HEK293 (cell line): ENCODE measurements at regions not wholly inside any gene's neighbourhood (a gene's known extent, or its start where the extent isn't known, plus 50 kb on each side); places are given as distances from the start of the nearest gene placed in this dataset.

Experiments used
- CTCF ChIA-PET: fragments of 350-600 bp; formaldehyde crosslinking; extraction: SDS; loops from one replicate; lab custom pipeline; 2021; ENCODE audit warnings: antibody characterized with exemption; lab: Yijun Ruan, JAX
- POLR2A ChIA-PET: fragments of 300-600 bp; formaldehyde crosslinking; extraction: SDS; loops from one replicate; lab custom pipeline; 2020; ENCODE audit warnings: antibody characterized with exemption, inconsistent platforms; lab: Yijun Ruan, JAX
- H3K27ac ChIP-seq: fragments of 200-500 bp; sonication (Bioruptor generic); 2 replicates; pipeline ENCODE4 v1.5.1; 2014; ENCODE audit warnings: low read depth, low read length, control low read depth, inconsistent platforms; ENCODE audit errors: extremely low read depth
- H3K36me3 ChIP-seq, 2 experiments: fragments of 200-500 bp in 1 of 2; sonication (Bioruptor generic) in 1 of 2; 1 replicate in 1 of 2; 2 replicates in 1 of 2; pipeline ENCODE4 v1.5.1; 2014 to 2017; ENCODE audit warnings: inconsistent platforms in 2 of 2, low read length in 2 of 2; ENCODE audit not compliant: control insufficient read depth in 2 of 2, insufficient read depth in 1 of 2
- H3K4me1 ChIP-seq: fragments of 200-500 bp; sonication (Bioruptor generic); 2 replicates; pipeline ENCODE4 v1.5.1; 2014; ENCODE audit warnings: mild to moderate bottlenecking, low read length, inconsistent platforms; ENCODE audit not compliant: control insufficient read depth, insufficient read depth
- H3K4me3 ChIP-seq: 2 replicates; pipeline ENCODE4 v1.5.1; 2011; ENCODE audit warnings: low read depth, mild to moderate bottlenecking, control low read depth, low read length, moderate library complexity
- H3K9me3 ChIP-seq: fragments of 200-500 bp; sonication (Bioruptor generic); 2 replicates; pipeline ENCODE4 v1.5.1; 2014; ENCODE audit warnings: low read depth, low read length, inconsistent platforms; ENCODE audit not compliant: control insufficient read depth, insufficient read depth
- ZBTB20 ChIP-seq: fragments of 450-650 bp; formaldehyde crosslinking; IDR thresholded peaks from 2 replicates; pipeline ENCODE4 v1.5.1; 2016; ENCODE audit warnings: missing biosample characterization, missing genetic modification characterization
- ZBTB48 ChIP-seq: fragments of 450-650 bp; formaldehyde crosslinking; IDR thresholded peaks from 2 replicates; pipeline ENCODE4 v1.5.1; 2016; ENCODE audit warnings: missing biosample characterization, missing genetic modification characterization
- ZBTB7A ChIP-seq: fragments of 450-650 bp; formaldehyde crosslinking; IDR thresholded peaks from 2 replicates; pipeline ENCODE4 v1.5.1; 2016; ENCODE audit warnings: low read depth, missing biosample characterization, missing genetic modification characterization
- ZEB2 ChIP-seq: fragments of 450-650 bp; formaldehyde crosslinking; IDR thresholded peaks from 2 replicates; pipeline ENCODE4 v1.5.1; 2016; ENCODE audit warnings: missing biosample characterization, missing genetic modification characterization
- ZNF2 ChIP-seq: fragments of 450-650 bp; formaldehyde crosslinking; IDR thresholded peaks from 2 replicates; pipeline ENCODE4 v1.5.1; 2016; ENCODE audit warnings: missing biosample characterization, missing genetic modification characterization
- ZNF391 ChIP-seq: fragments of 450-650 bp; formaldehyde crosslinking; IDR thresholded peaks from 2 replicates; pipeline ENCODE4 v1.5.1; 2016; ENCODE audit warnings: low read depth, missing biosample characterization, missing genetic modification characterization, borderline replicate concordance
- ZNF473 ChIP-seq: fragments of 450-650 bp; formaldehyde crosslinking; IDR thresholded peaks from 2 replicates; pipeline ENCODE4 v1.5.1; 2017; ENCODE audit warnings: missing biosample characterization, missing genetic modification characterization
- ZNF529 ChIP-seq: fragments of 450-650 bp; formaldehyde crosslinking; IDR thresholded peaks from 2 replicates; pipeline ENCODE4 v1.5.1; 2017; ENCODE audit warnings: missing genetic modification characterization, missing biosample characterization; ENCODE audit not compliant: insufficient replicate concordance
- ZNF654 ChIP-seq: fragments of 450-650 bp; formaldehyde crosslinking; IDR thresholded peaks from 2 replicates; pipeline ENCODE4 v1.5.1; 2016; ENCODE audit warnings: low read depth, missing biosample characterization, missing genetic modification characterization
- ZNF660 ChIP-seq: fragments of 450-650 bp; IDR thresholded peaks from 2 replicates; pipeline ENCODE4 v1.5.1; 2018; ENCODE audit warnings: missing biosample characterization, mild to moderate bottlenecking, missing genetic modification characterization
- ZNF747 ChIP-seq: fragments of 450-650 bp; formaldehyde crosslinking; IDR thresholded peaks from 2 replicates; pipeline ENCODE4 v1.5.1; 2016; ENCODE audit warnings: missing biosample characterization, missing genetic modification characterization
- ZSCAN30 ChIP-seq: fragments of 450-650 bp; IDR thresholded peaks from 2 replicates; pipeline ENCODE4 v1.5.1; 2018; ENCODE audit warnings: missing biosample characterization, mild to moderate bottlenecking, missing genetic modification characterization, moderate library complexity
- TF ChIP-seq, protein P1 (sequence below): fragments of 450-650 bp; formaldehyde crosslinking; IDR thresholded peaks from 2 replicates; pipeline ENCODE4 v1.5.1; 2016; ENCODE audit warnings: missing biosample characterization, missing genetic modification characterization
- TF ChIP-seq, protein P2 (sequence below): fragments of 450-650 bp; formaldehyde crosslinking; IDR thresholded peaks from 2 replicates; pipeline ENCODE4 v1.5.1; 2016; ENCODE audit warnings: missing biosample characterization, missing genetic modification characterization
- TF ChIP-seq, protein P3 (sequence below): fragments of 450-650 bp; formaldehyde crosslinking; IDR thresholded peaks from 2 replicates; pipeline ENCODE4 v1.5.1; 2016; ENCODE audit warnings: missing biosample characterization, missing genetic modification characterization
- TF ChIP-seq, protein P4 (sequence below): fragments of 450-650 bp; formaldehyde crosslinking; IDR thresholded peaks from 2 replicates; pipeline ENCODE4 v1.5.1; 2016; ENCODE audit warnings: missing biosample characterization, missing genetic modification characterization
- TF ChIP-seq, protein P5 (sequence below): fragments of 450-650 bp; formaldehyde crosslinking; IDR thresholded peaks from 2 replicates; pipeline ENCODE4; 2016; ENCODE audit warnings: missing biosample characterization, missing genetic modification characterization

DNA sequence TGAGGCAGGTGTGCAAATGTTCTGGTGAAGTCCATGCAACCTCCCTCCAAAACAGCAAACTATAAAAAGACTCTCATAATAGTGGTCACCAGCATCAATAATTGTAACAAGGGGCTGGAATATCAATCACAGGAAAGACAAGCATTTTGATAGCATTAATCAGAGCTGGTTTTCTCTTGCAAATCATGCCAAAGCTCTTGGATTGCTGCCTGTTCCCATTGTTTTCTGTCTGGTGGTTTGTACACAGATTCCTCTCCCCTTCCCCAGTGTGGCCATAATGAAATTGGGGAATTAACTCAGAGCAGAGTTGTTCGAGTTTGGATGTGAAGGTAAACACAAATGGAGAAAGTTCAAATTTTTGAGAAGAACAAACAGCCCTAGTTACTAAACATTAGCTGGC lies 134.2 kb downstream of the CDCA7 start:
- Histone ChIP-seq H3K4me3 (no peak overlapping the region), H3K36me3 (no peaks in the 10 kb centered on the region), H3K4me1 (no peaks in the 10 kb centered on the region), H3K27ac (no peak overlapping the region), H3K9me3 (no peaks in the 10 kb centered on the region)
- TF ChIP-seq, protein P1, sequence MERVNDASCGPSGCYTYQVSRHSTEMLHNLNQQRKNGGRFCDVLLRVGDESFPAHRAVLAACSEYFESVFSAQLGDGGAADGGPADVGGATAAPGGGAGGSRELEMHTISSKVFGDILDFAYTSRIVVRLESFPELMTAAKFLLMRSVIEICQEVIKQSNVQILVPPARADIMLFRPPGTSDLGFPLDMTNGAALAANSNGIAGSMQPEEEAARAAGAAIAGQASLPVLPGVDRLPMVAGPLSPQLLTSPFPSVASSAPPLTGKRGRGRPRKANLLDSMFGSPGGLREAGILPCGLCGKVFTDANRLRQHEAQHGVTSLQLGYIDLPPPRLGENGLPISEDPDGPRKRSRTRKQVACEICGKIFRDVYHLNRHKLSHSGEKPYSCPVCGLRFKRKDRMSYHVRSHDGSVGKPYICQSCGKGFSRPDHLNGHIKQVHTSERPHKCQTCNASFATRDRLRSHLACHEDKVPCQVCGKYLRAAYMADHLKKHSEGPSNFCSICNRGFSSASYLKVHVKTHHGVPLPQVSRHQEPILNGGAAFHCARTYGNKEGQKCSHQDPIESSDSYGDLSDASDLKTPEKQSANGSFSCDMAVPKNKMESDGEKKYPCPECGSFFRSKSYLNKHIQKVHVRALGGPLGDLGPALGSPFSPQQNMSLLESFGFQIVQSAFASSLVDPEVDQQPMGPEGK = no peak
- TF ChIP-seq ZNF391 (tag by site-specific recombination) (no peak), ZNF2 (no peak)
- ChIA-PET POLR2A (no interaction called here), CTCF (no interaction called here)

DNA sequence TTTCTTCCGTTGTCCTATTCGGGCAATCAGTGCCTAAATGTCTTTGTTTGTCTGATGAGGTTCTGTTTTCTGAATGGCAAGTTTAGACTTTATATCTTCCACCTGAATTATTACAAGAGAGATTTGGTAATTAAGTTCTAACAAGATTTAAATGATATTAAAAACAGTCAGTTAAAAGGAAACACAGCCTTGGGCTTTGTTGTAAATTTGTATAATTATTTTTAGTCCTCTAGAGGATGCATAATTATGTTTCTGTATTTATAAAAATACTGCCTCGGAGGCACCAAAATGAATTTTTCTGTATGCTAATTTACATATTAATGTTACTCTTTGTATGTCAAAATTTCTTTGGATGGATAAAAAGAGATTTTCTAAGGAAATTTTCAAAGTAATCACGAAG lies 136.7 kb downstream of the CDCA7 start:
- no peaks in the 10 kb centered on the region for H3K9me3 ChIP-seq
- POLR2A ChIA-PET = no interaction called here

DNA sequence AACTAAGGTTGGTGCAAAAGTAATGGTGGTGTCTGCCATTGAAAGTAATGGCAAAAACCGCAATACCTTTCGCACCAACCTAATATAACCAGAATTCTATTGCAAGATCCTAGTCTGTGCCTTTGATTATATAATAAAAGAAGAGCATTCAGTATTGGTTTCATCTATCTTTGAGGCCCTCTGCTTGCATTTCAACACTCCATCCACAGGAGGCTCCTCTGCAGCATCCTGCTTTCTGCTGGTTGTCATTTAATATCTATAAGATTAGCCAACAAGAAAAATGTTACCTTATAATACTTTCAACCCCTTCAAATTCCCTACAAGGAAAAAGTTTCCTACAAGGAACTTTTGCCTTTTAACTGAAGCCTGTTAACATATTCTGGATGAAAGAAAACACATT lies 139.2 kb downstream of the CDCA7 start:
- Histone ChIP-seq H3K4me1 (no peaks in the 10 kb centered on the region), H3K9me3 (no peaks in the 10 kb centered on the region), H3K36me3 (no peaks in the 10 kb centered on the region), H3K4me3 (no peak overlapping the region), H3K27ac (no peak overlapping the region)
- CTCF ChIA-PET = no interaction called here
- TF ChIP-seq ZNF529 (tag by site-specific recombination) = no peak
- TF ChIP-seq, protein P2, sequence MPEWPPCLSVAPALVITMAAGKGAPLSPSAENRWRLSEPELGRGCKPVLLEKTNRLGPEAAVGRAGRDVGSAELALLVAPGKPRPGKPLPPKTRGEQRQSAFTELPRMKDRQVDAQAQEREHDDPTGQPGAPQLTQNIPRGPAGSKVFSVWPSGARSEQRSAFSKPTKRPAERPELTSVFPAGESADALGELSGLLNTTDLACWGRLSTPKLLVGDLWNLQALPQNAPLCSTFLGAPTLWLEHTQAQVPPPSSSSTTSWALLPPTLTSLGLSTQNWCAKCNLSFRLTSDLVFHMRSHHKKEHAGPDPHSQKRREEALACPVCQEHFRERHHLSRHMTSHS (tag by site-specific recombination) = no peak
- no peak for TF ChIP-seq ZBTB7A (tag by site-specific recombination)
- TF ChIP-seq ZBTB48 = no peak
- TF ChIP-seq ZNF473 (tag by site-specific recombination) = no peak
- TF ChIP-seq, protein P3, sequence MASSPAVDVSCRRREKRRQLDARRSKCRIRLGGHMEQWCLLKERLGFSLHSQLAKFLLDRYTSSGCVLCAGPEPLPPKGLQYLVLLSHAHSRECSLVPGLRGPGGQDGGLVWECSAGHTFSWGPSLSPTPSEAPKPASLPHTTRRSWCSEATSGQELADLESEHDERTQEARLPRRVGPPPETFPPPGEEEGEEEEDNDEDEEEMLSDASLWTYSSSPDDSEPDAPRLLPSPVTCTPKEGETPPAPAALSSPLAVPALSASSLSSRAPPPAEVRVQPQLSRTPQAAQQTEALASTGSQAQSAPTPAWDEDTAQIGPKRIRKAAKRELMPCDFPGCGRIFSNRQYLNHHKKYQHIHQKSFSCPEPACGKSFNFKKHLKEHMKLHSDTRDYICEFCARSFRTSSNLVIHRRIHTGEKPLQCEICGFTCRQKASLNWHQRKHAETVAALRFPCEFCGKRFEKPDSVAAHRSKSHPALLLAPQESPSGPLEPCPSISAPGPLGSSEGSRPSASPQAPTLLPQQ = no peak
- TF ChIP-seq ZNF654 (tag by site-specific recombination) = no peak
- POLR2A ChIA-PET = no interaction called here

More for the DNA sequence above, 136.7 kb downstream of the CDCA7 start:
- H3K4me3 ChIP-seq = no peak overlapping the region
- H3K36me3 ChIP-seq = no peaks in the 10 kb centered on the region
- CTCF ChIA-PET = no interaction called here
- no peaks in the 10 kb centered on the region for H3K4me1 ChIP-seq
- no peak overlapping the region for H3K27ac ChIP-seq
- TF ChIP-seq ZNF747 (tag by site-specific recombination) = no peak
- TF ChIP-seq ZBTB20 (tag by site-specific recombination) = no peak
- TF ChIP-seq ZNF660 (tag by site-specific recombination) = no peak
- TF ChIP-seq, protein P4, sequence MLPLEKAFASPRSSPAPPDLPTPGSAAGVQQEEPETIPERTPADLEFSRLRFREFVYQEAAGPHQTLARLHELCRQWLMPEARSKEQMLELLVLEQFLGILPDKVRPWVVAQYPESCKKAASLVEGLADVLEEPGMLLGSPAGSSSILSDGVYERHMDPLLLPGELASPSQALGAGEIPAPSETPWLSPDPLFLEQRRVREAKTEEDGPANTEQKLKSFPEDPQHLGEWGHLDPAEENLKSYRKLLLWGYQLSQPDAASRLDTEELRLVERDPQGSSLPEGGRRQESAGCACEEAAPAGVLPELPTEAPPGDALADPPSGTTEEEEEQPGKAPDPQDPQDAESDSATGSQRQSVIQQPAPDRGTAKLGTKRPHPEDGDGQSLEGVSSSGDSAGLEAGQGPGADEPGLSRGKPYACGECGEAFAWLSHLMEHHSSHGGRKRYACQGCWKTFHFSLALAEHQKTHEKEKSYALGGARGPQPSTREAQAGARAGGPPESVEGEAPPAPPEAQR (tag by site-specific recombination) = no peak
- TF ChIP-seq, protein P5, sequence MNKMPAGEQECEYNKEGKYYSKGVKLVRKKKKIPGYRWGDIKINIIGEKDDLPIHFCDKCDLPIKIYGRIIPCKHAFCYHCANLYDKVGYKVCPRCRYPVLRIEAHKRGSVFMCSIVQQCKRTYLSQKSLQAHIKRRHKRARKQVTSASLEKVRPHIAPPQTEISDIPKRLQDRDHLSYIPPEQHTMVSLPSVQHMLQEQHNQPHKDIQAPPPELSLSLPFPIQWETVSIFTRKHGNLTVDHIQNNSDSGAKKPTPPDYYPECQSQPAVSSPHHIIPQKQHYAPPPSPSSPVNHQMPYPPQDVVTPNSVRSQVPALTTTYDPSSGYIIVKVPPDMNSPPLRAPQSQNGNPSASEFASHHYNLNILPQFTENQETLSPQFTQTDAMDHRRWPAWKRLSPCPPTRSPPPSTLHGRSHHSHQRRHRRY (tag by site-specific recombination) = no peak
- no peak for TF ChIP-seq ZEB2 (tag by site-specific recombination)
- no peak for TF ChIP-seq ZSCAN30 (tag by site-specific recombination)
- TF ChIP-seq, all 188 proteins: peak for 0
